ENCODE measurements at regions not wholly inside any gene's neighbourhood (a gene's known extent, or its start where the extent isn't known, plus 50 kb on each side); places are given as distances from the start of the nearest gene placed in this dataset.

DNA sequence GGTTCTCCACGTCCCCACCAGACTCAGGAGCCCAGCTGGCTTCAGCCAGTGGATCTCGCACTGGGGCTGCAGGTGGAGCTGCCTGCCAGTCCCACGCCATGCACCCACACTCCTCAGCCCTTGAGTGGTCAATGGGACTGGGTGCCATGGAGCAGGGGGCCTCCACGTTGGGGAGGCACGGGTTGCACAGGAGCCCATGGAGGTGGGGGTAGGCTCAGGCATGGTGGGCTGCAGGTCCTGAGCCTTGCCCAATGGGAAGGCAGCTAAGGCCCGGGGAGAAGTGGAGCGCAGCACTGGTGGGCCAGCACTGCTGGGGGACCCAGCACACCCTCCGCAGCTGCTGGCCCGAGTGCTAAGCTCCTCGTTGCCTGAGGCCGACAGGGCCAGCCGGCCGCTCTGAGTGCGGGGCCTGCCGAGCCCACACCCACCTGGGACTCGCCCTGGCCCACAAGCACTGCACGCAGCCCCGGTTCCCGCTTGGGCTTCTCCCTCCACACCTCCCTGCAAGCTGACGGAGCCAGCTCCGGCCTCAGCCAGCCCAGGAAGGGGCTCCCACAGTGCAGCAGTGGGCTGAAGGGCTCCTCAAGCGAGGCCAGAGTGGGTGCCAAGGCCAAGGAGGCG lies 258.5 kb upstream of the PDGFD start:
- H2BK20ac ChIP-seq (ENCODE audit: low read length), result no peak overlapping the region
- no peak overlapping the region for H3K4ac ChIP-seq (replicated peaks; ENCODE audit: insufficient read length, low read depth, low read length)
- H3K9ac ChIP-seq (replicated peaks in 1 of 4; ENCODE audit: extremely low read depth in 1 of 4, low read depth in 3 of 4, low read length in 3 of 4), result no peak overlapping the region
- no peak for DNase-seq (ENCODE audit: low read depth in 1 of 2, low spot score in 2 of 2)
- H4K91ac ChIP-seq (replicated peaks; ENCODE audit: insufficient read length, low read length), result no peak overlapping the region
- no peak overlapping the region for H2AFZ ChIP-seq (ENCODE audit: low read length)
- H3K4me3 ChIP-seq (ENCODE audit: extremely low read depth in 1 of 4, insufficient read depth in 2 of 4, low read depth in 3 of 4, low read length in 4 of 4), result no peak overlapping the region
- H2BK15ac ChIP-seq (ENCODE audit: low read length), result no peak overlapping the region
- no peak for FAIRE-seq
- no peak overlapping the region for H3K27ac ChIP-seq (ENCODE audit: low read depth, low read length)
- no peaks in the 10 kb centered on the region for H3K4me1 ChIP-seq (replicated peaks in 1 of 4; ENCODE audit: control insufficient read depth in 3 of 4, insufficient read depth in 4 of 4, low read length in 3 of 4)
- CTCF ChIA-PET (ENCODE audit: partially characterized antibody), result no interaction called here
- no peak overlapping the region for H3K56ac ChIP-seq (replicated peaks; ENCODE audit: insufficient read length, low read depth, low read length)
- H2AK5ac ChIP-seq (ENCODE audit: low read depth, low read length), result no peak overlapping the region
- H2BK5ac ChIP-seq (ENCODE audit: low read depth, low read length), result no peak overlapping the region
- POLR2A ChIA-PET (ENCODE audit: partially characterized antibody), result no interaction called here
- no peaks in the 10 kb centered on the region for H3K79me1 ChIP-seq (ENCODE audit: low read depth, low read length)
- no peaks in the 10 kb centered on the region for H4K20me1 ChIP-seq (replicated peaks in 1 of 2; ENCODE audit: control insufficient read depth in 1 of 2, insufficient read depth in 2 of 2, low read length in 2 of 2)
- H4K5ac ChIP-seq (ENCODE audit: insufficient read length, low read depth, low read length), result no peak overlapping the region
- H3K36me3 ChIP-seq (ENCODE audit: control insufficient read depth in 2 of 4, insufficient read depth in 4 of 4, low read length in 3 of 4), result no peaks in the 10 kb centered on the region
- no peak overlapping the region for H2BK12ac ChIP-seq (ENCODE audit: low read depth, low read length)
- no peak overlapping the region for H3K14ac ChIP-seq (ENCODE audit: insufficient read length)
- no peak overlapping the region for H3K4me2 ChIP-seq (ENCODE audit: insufficient read depth in 1 of 2, low read depth in 2 of 2, low read length in 2 of 2)
- no peaks in the 10 kb centered on the region for H3K27me3 ChIP-seq (replicated peaks in 1 of 4; ENCODE audit: control insufficient read depth in 3 of 4, extremely low read depth in 1 of 4, insufficient read depth in 3 of 4, low read length in 3 of 4)
- 93% methylated on average over 13 of the region's 23 CpGs; no CpG with 5 or more reads in 1 of the 2 experiments for WGBS, 2 experiments (ENCODE audit: extremely low coverage in 1 of 2, insufficient coverage in 1 of 2, insufficient read length in 1 of 2, insufficient replicate concordance in 2 of 2, low coverage in 1 of 2, low lambda C conversion rate in 2 of 2, missing lambda C conversion rate in 1 of 2)
- no peak overlapping the region for H4K8ac ChIP-seq (ENCODE audit: extremely low read depth, insufficient read depth, low read length)
- no peaks in the 10 kb centered on the region for H3K23me2 ChIP-seq (ENCODE audit: low read depth, low read length)
- H3K9me3 ChIP-seq (ENCODE audit: insufficient read depth in 2 of 2, low read depth in 1 of 2, low read length in 1 of 2), result peaks cover 0 to 6% of the 10 kb centered on the region in 2 experiments; a peak in 1 of 4 replicates
- no peak overlapping the region for H3K18ac ChIP-seq (ENCODE audit: extremely low read depth, low read length)
- H2BK120ac ChIP-seq (replicated peaks; ENCODE audit: low read depth, low read length), result no peak overlapping the region
- H3K23ac ChIP-seq (ENCODE audit: insufficient read length), result no peak overlapping the region
- H3K79me2 ChIP-seq (ENCODE audit: control insufficient read depth in 1 of 2, insufficient read depth in 2 of 2, low read length in 2 of 2), result no peaks in the 10 kb centered on the region

Data from H1 (cell line).